Omental fat pad (tissue), 3 donors: ENCODE measurements at regions not wholly inside any gene's neighbourhood (a gene's known extent, or its start where the extent isn't known, plus 50 kb on each side); places are given as distances from the start of the nearest gene placed in this dataset.

Experiments
- ATAC-seq: fragments of 150-250 bp; one replicate; pipeline ENCODE4 v1.9.1; 2016; ENCODE audit warnings: mild to moderate bottlenecking, moderate library complexity; ENCODE audit not compliant: low FRiP score
- DNase-seq: peaks from one replicate; pipeline ENCODE4 v3.0.0-alpha.2; 2019; ENCODE audit warnings: low spot score
- TF ChIP-seq, protein P1 (sequence below), 3 donors: fragments of 450-650 bp; IDR thresholded peaks; one replicate each; pipeline ENCODE4 v1.5.1; 2016 to 2017; ENCODE audit warnings: antibody characterized with exemption in 3 of 3, mild to moderate bottlenecking in 3 of 3, moderate library complexity in 2 of 3

DNA sequence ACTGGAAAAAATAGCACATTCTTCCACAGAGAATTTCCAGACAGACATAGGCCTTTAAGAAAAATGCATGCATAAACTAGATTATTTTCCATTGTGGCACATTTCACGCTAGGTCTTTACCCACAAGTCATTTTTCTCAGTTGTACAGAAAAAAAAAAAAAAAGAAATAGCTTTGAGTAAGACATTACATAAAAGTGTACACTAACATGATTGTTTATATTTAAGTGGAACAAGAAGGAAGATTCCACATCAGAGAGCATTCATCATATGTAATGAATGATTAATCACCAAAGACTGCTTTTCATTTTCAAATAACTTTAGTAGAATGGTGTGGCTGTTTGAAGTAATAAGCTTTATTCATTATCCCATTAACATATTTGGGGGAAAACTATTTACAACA, 1270.2 kb upstream of the AGA start:
- TF ChIP-seq, protein P1, sequence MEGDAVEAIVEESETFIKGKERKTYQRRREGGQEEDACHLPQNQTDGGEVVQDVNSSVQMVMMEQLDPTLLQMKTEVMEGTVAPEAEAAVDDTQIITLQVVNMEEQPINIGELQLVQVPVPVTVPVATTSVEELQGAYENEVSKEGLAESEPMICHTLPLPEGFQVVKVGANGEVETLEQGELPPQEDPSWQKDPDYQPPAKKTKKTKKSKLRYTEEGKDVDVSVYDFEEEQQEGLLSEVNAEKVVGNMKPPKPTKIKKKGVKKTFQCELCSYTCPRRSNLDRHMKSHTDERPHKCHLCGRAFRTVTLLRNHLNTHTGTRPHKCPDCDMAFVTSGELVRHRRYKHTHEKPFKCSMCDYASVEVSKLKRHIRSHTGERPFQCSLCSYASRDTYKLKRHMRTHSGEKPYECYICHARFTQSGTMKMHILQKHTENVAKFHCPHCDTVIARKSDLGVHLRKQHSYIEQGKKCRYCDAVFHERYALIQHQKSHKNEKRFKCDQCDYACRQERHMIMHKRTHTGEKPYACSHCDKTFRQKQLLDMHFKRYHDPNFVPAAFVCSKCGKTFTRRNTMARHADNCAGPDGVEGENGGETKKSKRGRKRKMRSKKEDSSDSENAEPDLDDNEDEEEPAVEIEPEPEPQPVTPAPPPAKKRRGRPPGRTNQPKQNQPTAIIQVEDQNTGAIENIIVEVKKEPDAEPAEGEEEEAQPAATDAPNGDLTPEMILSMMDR (IDR thresholded peaks at IDR 0.05) = no peak

DNA sequence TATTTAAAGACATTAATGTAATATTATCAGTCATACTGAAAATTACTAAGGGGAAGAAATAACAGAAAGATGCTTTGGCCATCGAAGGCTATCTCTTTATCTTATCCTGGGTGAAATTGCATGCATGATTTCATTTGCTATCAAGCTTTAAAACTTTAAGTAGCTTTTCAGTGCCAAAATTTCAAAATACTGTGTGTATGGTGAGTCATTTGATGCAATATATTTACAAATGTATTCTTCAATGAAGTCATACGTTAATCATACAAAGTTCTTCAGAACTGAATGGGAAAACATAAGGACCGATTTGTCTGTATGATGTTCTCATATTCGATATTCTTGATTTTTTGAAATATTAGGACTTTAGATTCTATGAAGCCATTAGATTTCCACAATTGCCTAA, 1295.8 kb upstream of the AGA start:
- DNase-seq (no peak), ATAC-seq (no peak)
- TF ChIP-seq, protein P1 (IDR thresholded peaks at IDR 0.05) = no peak

More for the DNA sequence above, 1270.2 kb upstream of the AGA start:
- ATAC-seq = no peak
- no peak for DNase-seq

DNA sequence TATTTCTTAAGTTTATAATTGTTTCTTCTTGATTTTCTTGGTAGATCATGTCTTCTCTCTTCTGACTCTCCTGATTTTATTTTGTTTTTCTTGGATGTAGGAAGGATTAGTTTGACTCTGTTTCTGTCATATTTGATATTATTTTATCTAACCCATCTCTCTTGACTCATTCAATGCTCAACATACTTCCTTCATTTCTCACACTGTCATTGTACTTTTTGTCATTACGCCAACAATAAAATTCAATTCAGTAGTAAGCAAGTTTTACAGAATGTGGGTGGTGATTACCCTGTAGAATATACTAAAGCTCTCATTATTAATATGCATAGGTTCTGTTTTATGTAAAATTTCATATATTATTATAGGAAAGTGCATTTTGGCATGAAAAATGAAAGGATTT, 1303.0 kb upstream of the AGA start:
- TF ChIP-seq, protein P1 (IDR thresholded peaks at IDR 0.05) = no peak
- ATAC-seq (no peak), DNase-seq (no peak)

DNA sequence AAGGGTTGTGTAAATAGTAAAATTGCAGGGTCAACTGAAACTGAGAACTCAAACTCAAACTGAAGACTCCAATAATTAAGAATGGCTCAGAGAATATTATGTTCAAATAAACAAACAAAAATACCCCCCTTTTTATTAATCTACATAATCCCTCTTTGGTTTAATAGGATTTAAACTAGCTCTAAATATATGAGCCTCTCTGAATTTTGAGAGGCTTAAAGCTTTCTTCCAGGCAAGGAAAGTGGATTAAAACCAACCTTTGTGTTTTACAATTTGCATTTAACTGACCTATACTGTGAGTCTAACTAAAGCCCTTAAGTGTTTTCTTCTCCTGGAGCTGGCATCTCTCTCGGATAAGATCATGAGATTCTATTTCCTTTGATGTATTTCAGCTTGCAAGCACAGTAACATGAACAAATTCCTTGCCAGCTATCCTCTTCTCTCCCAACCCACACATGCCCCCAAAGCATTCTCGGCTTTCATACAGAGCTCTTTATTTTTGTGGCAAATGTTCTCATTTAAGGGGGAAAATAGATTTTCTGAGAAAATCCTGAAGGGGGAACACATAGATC, 1310.8 kb upstream of the AGA start:
- TF ChIP-seq, protein P1 (IDR thresholded peaks at IDR 0.05) = no peak
- no peak for DNase-seq
- no peak for ATAC-seq

DNA sequence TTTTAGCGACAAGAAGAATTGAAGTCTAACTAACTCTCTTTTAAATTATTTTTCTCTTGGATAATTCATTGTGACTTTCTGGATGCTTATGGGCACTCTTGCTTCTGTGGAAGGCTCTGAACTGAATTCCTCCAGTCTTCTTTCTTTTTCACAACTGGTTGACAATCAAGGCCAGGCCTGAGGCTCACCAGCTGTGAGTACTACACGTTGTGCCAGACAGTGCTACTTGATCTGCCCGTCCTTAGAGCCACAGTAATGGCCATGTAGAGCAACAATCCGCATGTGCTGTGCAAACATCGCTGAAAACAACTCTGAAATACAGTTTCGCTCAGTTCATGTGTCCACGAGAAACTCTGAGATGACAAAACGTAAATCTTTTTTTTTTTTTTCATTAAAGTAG, 1336.3 kb upstream of the AGA start:
- TF ChIP-seq, protein P1 (IDR thresholded peaks at IDR 0.05) = no peak
- ATAC-seq = no peak

DNA sequence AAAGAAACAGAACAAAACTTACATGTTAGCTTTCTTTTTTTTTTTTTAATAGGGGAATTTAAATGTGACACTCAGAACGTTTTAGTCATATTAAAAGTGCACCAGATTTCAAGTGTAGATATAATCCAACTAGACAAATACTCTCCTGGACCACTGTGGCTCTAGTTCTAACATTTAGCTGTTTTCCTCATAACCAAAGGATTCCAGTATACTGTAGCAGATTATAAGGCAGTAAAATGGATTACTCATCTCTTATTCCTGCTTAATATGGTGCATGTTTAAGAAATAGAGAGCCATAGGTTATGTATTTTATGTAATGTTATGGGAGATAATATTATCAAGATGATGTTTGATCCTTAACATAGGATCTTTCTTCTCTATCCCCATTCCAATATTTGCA, 1339.5 kb upstream of the AGA start:
- ATAC-seq (no peak), DNase-seq (no peak)
- TF ChIP-seq, protein P1 (IDR thresholded peaks at IDR 0.05) = no peak

More for the DNA sequence above, 1336.3 kb upstream of the AGA start:
- no peak for DNase-seq

DNA sequence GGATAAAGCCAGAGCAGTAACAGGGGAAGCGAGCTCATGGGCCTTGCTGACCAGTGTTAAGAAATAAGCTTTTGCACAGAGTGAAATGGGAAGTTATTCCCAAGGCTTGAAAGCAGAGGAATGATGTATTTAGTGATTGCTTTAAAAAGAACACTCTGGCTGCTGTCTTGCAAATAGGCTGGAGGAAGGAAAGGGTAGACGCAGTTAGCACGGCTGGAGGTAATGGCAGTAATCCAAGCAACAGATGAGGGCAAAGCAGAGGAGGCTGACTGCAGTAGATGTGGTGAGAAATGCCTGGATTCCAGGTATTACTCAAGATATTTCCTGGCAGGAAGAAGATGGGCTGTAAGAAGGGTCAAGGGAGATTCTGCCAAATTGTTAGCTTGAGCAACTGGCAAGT, 1342.3 kb upstream of the AGA start:
- TF ChIP-seq, protein P1 (IDR thresholded peaks at IDR 0.05) = no peak
- no peak for DNase-seq
- ATAC-seq = no peak
